GM23338 (cell line): ENCODE measurements at regions not wholly inside any gene's neighbourhood (a gene's known extent, or its start where the extent isn't known, plus 50 kb on each side); places are given as distances from the start of the nearest gene placed in this dataset.

Experiments
- ATAC-seq: fragments of 200-7000 bp; cut with Tn5 transposase; 3 replicates; pipeline ENCODE4 v1.9.1; 2020
- DNase-seq: peaks from one replicate; pipeline ENCODE4 v3.0.0-alpha.2; 2015; ENCODE audit warnings: low spot score
- H2AFZ ChIP-seq: fragments of 200-600 bp; sonication (generic); 2 replicates; pipeline ENCODE4 v1.8.0; 2016; ENCODE audit warnings: antibody characterized with exemption, mild to moderate bottlenecking, moderate library complexity
- H3F3A ChIP-seq: fragments of 200-600 bp; sonication (generic); replicated peaks from 2 replicates; pipeline ENCODE4 v1.8.0; 2017; ENCODE audit warnings: antibody characterized with exemption, mixed run types, low read depth
- H3K27ac ChIP-seq: fragments of 200-600 bp; sonication (generic); 2 replicates; pipeline ENCODE4 v1.6.1; 2016; ENCODE audit warnings: low read depth
- H3K27me3 ChIP-seq: fragments of 200-600 bp; sonication (generic); 2 replicates; pipeline ENCODE4 v1.8.0; 2016; ENCODE audit warnings: mild to moderate bottlenecking, mixed run types, moderate library complexity; ENCODE audit not compliant: insufficient read depth
- H3K36me3 ChIP-seq: fragments of 200-600 bp; sonication (generic); 2 replicates; pipeline ENCODE4 v1.8.0; 2016; ENCODE audit warnings: mild to moderate bottlenecking; ENCODE audit not compliant: insufficient read depth
- H3K4me1 ChIP-seq: fragments of 200-600 bp; sonication (generic); 2 replicates; pipeline ENCODE4 v1.8.0; 2016; ENCODE audit warnings: mild to moderate bottlenecking, moderate library complexity; ENCODE audit not compliant: insufficient read depth
- H3K4me2 ChIP-seq: fragments of 200-600 bp; sonication (generic); 2 replicates; pipeline ENCODE4 v1.7.1; 2017; ENCODE audit warnings: mixed run types
- H3K4me3 ChIP-seq: fragments of 200-600 bp; sonication (generic); 2 replicates; pipeline ENCODE4 v1.6.1; 2016; ENCODE audit warnings: mixed run types
- H3K79me2 ChIP-seq: fragments of 200-600 bp; sonication (generic); replicated peaks from 2 replicates; pipeline ENCODE4 v1.8.0; 2017; ENCODE audit warnings: mild to moderate bottlenecking; ENCODE audit not compliant: insufficient read depth
- H3K9me2 ChIP-seq: fragments of 200-600 bp; sonication (generic); 2 replicates; pipeline ENCODE4 v1.8.0; 2017; ENCODE audit not compliant: insufficient read depth
- H4K20me1 ChIP-seq: fragments of 200-600 bp; sonication (generic); replicated peaks from 2 replicates; pipeline ENCODE4 v1.8.0; 2017; ENCODE audit warnings: mild to moderate bottlenecking; ENCODE audit not compliant: insufficient read depth
- H3K27ac Mint-ChIP-seq: 2 replicates; pipeline ENCODE4 v1.8.0; 2020; ENCODE audit warnings: inconsistent platforms, mild to moderate bottlenecking, moderate library complexity, mixed read lengths
- H3K27me3 Mint-ChIP-seq: 3 replicates; pipeline ENCODE4 v1.8.0; 2022; ENCODE audit warnings: low read depth, mild to moderate bottlenecking, moderate library complexity, mixed read lengths, inconsistent platforms; ENCODE audit not compliant: insufficient read depth, poor library complexity
- H3K36me3 Mint-ChIP-seq: 3 replicates; pipeline ENCODE4 v1.8.0; 2021; ENCODE audit warnings: low read depth, mild to moderate bottlenecking, inconsistent platforms, moderate library complexity, mixed read lengths
- H3K4me1 Mint-ChIP-seq: 3 replicates; pipeline ENCODE4 v1.8.0; 2020; ENCODE audit warnings: mild to moderate bottlenecking, inconsistent platforms, mixed read lengths
- H3K4me3 Mint-ChIP-seq: 3 replicates; pipeline ENCODE4 v1.8.0; 2021; ENCODE audit warnings: moderate library complexity, mild to moderate bottlenecking, inconsistent platforms, mixed read lengths
- H3K9me3 Mint-ChIP-seq: 3 replicates; pipeline ENCODE4 v1.8.0; 2020; ENCODE audit warnings: moderate library complexity, mild to moderate bottlenecking, inconsistent platforms, mixed read lengths
- CREB1 ChIP-seq: fragments of 250-450 bp; sonication (Bioruptor Pico); IDR thresholded peaks from 2 replicates; pipeline ENCODE4 v1.5.0; 2020; ENCODE audit warnings: low read depth, mild to moderate bottlenecking, moderate library complexity
- CTCF ChIP-seq, 2 experiments: fragments of 200-600 bp in 1 of 2; sonication (generic) in 1 of 2; conservative IDR thresholded peaks; 2 replicates each; pipeline versions ENCODE4 v1.5.1 to v1.6.1; 2016 to 2017; ENCODE audit warnings: antibody characterized with exemption in 2 of 2, low read depth in 2 of 2, mild to moderate bottlenecking in 2 of 2, moderate library complexity in 1 of 2
- EZH2 ChIP-seq: fragments of 200-600 bp; sonication (generic); IDR thresholded peaks from one replicate; pipeline ENCODE4 v1.8.0; 2017; ENCODE audit warnings: antibody characterized with exemption, mild to moderate bottlenecking, low read depth; ENCODE audit not compliant: unreplicated experiment
- EZH2phosphoT487 ChIP-seq: fragments of 200-600 bp; sonication (generic); IDR thresholded peaks from one replicate; pipeline ENCODE4 v1.8.1; 2018; ENCODE audit warnings: antibody characterized with exemption; ENCODE audit not compliant: unreplicated experiment
- JUNB ChIP-seq: IDR thresholded peaks from one replicate; pipeline ENCODE4 v1.6.1; 2016; ENCODE audit warnings: antibody characterized with exemption; ENCODE audit not compliant: unreplicated experiment
- NANOG ChIP-seq: IDR thresholded peaks from 2 replicates; pipeline ENCODE4 v1.6.1; 2016; ENCODE audit warnings: antibody characterized with exemption, borderline replicate concordance
- POLR2AphosphoS5 ChIP-seq: IDR thresholded peaks from 2 replicates; pipeline ENCODE4 v1.6.1; 2016; ENCODE audit warnings: antibody characterized with exemption, low read depth
- STAT1 ChIP-seq: IDR thresholded peaks from one replicate; pipeline ENCODE4 v1.6.1; 2016; ENCODE audit warnings: antibody characterized with exemption; ENCODE audit not compliant: unreplicated experiment
- ZNF114 ChIP-seq: fragments of 250-450 bp; sonication (Bioruptor Pico); IDR thresholded peaks from 2 replicates; pipeline ENCODE4 v1.5.0; 2020; ENCODE audit warnings: mild to moderate bottlenecking, moderate library complexity
- ZNF331 ChIP-seq: fragments of 250-450 bp; sonication (Bioruptor Pico); IDR thresholded peaks from 2 replicates; pipeline ENCODE4 v1.5.0; 2020; ENCODE audit warnings: low read depth, mild to moderate bottlenecking, moderate library complexity
- ZNF462 ChIP-seq: fragments of 250-450 bp; sonication (Bioruptor Pico); IDR thresholded peaks from 2 replicates; pipeline ENCODE4 v1.5.0; 2020; ENCODE audit warnings: mild to moderate bottlenecking, moderate library complexity
- TF ChIP-seq, protein P1 (sequence below): IDR thresholded peaks from one replicate; pipeline ENCODE4 v1.6.1; 2018; ENCODE audit warnings: antibody characterized with exemption; ENCODE audit not compliant: unreplicated experiment
- TF ChIP-seq, protein P2 (sequence below): IDR thresholded peaks from 2 replicates; pipeline ENCODE4 v1.6.1; 2016; ENCODE audit warnings: antibody characterized with exemption

DNA sequence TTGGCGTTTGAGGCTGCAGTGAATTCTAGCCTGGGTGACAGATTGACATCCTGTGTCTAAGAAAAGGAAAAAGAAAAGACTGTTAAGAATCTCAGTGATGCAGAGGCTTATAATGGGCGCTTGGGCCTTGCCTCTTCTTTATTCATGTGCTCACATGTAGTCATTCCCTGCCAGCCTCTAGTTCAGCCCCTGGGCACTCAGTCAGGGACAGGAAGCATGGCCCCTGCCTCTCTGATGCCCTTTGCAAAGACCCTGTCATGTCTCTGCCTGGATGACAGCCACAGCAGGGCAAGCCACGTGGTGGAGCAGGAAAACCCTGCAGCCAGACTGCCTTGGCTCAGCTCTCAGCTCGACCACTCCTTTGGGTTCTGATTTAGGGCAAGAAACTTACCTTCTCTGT is 368.9 kb downstream of the RPS24 start:
- H3K27me3 ChIP-seq, result no peaks in the 10 kb centered on the region
- TF ChIP-seq ZNF331 (no peak), EZH2phosphoT487 (no peak), ZNF462 (CRISPR knock-in tag) (no peak), JUNB (no peak), CTCF (conservative IDR thresholded peaks at IDR 0.05; ENCODE audit: low read depth in 2 of 2) (no peak), EZH2 (no peak), ZNF114 (no peak), POLR2AphosphoS5 (no peak), CREB1 (CRISPR knock-in tag) (no peak), NANOG (no peak), STAT1 (no peak)
- TF ChIP-seq, protein P1, sequence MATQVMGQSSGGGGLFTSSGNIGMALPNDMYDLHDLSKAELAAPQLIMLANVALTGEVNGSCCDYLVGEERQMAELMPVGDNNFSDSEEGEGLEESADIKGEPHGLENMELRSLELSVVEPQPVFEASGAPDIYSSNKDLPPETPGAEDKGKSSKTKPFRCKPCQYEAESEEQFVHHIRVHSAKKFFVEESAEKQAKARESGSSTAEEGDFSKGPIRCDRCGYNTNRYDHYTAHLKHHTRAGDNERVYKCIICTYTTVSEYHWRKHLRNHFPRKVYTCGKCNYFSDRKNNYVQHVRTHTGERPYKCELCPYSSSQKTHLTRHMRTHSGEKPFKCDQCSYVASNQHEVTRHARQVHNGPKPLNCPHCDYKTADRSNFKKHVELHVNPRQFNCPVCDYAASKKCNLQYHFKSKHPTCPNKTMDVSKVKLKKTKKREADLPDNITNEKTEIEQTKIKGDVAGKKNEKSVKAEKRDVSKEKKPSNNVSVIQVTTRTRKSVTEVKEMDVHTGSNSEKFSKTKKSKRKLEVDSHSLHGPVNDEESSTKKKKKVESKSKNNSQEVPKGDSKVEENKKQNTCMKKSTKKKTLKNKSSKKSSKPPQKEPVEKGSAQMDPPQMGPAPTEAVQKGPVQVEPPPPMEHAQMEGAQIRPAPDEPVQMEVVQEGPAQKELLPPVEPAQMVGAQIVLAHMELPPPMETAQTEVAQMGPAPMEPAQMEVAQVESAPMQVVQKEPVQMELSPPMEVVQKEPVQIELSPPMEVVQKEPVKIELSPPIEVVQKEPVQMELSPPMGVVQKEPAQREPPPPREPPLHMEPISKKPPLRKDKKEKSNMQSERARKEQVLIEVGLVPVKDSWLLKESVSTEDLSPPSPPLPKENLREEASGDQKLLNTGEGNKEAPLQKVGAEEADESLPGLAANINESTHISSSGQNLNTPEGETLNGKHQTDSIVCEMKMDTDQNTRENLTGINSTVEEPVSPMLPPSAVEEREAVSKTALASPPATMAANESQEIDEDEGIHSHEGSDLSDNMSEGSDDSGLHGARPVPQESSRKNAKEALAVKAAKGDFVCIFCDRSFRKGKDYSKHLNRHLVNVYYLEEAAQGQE, result no peak
- TF ChIP-seq, protein P2, sequence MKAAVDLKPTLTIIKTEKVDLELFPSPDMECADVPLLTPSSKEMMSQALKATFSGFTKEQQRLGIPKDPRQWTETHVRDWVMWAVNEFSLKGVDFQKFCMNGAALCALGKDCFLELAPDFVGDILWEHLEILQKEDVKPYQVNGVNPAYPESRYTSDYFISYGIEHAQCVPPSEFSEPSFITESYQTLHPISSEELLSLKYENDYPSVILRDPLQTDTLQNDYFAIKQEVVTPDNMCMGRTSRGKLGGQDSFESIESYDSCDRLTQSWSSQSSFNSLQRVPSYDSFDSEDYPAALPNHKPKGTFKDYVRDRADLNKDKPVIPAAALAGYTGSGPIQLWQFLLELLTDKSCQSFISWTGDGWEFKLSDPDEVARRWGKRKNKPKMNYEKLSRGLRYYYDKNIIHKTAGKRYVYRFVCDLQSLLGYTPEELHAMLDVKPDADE, result no peak
- H3K4me3 ChIP-seq, result no peak overlapping the region
- H3K9me2 ChIP-seq, result peaks cover 11% of the 10 kb centered on the region; the same call in 1 of the 2 replicates
- no peaks in the 10 kb centered on the region; the same call in 2 of the 3 replicates for H3K9me3 Mint-ChIP-seq
- H3K79me2 ChIP-seq, result no peaks in the 10 kb centered on the region
- no peak overlapping the region for H3K27ac ChIP-seq
- H3K27ac Mint-ChIP-seq, result no peak overlapping the region
- H3F3A ChIP-seq, result no peaks in the 10 kb centered on the region
- peaks cover 21% of the 10 kb centered on the region for H3K4me1 Mint-ChIP-seq
- no peak for ATAC-seq
- H2AFZ ChIP-seq, result no peak overlapping the region
- H3K36me3 Mint-ChIP-seq, result 0 out of 3 replicates have a peak, but pooled peaks cover 3% of the 10 kb centered on the region
- peaks cover 22% of the 10 kb centered on the region for H3K27me3 Mint-ChIP-seq
- no peak overlapping the region for H3K4me3 Mint-ChIP-seq
- H3K4me1 ChIP-seq, result peaks cover 7% of the 10 kb centered on the region
- H3K4me2 ChIP-seq, result no peak overlapping the region
- no peak for DNase-seq
- no peaks in the 10 kb centered on the region for H4K20me1 ChIP-seq
- no peaks in the 10 kb centered on the region for H3K36me3 ChIP-seq
